Suprapubic skin (tissue), 3 donors: ENCODE measurements at regions not wholly inside any gene's neighbourhood (a gene's known extent, or its start where the extent isn't known, plus 50 kb on each side); places are given as distances from the start of the nearest gene placed in this dataset.

Experiments
- POLR2A ChIP-seq, 2 donors: fragments of 450-650 bp; IDR thresholded peaks; one replicate each; pipeline ENCODE4 v1.6.1; 2017; ENCODE audit warnings: antibody characterized with exemption in 2 of 2, mild to moderate bottlenecking in 2 of 2, moderate library complexity in 2 of 2
- TF ChIP-seq, protein P1 (sequence below), 2 donors: fragments of 200-600 bp in 1 of 2; fragments of 450-650 bp in 1 of 2; sonication (generic) in 1 of 2; IDR thresholded peaks; one replicate each; pipeline ENCODE4 v1.5.1; 2016 to 2019; ENCODE audit warnings: antibody characterized with exemption in 2 of 2, mild to moderate bottlenecking in 1 of 2, moderate library complexity in 1 of 2

DNA sequence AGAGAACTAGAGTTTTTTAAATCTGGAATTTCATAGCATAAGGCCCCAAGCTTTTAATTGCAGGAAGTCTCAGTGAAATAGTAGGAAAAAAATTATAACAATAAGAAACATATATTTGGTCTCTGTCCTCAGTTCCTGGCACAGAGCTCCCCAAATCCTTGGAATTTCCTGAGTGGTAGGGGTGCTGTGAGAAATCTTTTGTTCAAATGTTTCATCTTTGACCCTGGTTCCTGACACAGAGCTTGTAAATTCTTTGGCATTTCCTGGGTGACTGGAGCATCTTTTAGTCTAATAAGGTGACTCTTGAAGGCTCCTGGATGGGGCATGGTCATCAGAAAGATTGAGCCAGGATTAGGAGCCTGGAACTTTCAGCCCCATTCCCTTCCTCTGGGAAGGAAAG, 225.7 kb upstream of the AJAP1 start:
- TF ChIP-seq, protein P1, sequence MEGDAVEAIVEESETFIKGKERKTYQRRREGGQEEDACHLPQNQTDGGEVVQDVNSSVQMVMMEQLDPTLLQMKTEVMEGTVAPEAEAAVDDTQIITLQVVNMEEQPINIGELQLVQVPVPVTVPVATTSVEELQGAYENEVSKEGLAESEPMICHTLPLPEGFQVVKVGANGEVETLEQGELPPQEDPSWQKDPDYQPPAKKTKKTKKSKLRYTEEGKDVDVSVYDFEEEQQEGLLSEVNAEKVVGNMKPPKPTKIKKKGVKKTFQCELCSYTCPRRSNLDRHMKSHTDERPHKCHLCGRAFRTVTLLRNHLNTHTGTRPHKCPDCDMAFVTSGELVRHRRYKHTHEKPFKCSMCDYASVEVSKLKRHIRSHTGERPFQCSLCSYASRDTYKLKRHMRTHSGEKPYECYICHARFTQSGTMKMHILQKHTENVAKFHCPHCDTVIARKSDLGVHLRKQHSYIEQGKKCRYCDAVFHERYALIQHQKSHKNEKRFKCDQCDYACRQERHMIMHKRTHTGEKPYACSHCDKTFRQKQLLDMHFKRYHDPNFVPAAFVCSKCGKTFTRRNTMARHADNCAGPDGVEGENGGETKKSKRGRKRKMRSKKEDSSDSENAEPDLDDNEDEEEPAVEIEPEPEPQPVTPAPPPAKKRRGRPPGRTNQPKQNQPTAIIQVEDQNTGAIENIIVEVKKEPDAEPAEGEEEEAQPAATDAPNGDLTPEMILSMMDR (IDR thresholded peaks at IDR 0.05), result no peak
- no peak for TF ChIP-seq POLR2A (IDR thresholded peaks at IDR 0.05)
